A673 (cell line): ENCODE measurements at regions not wholly inside any gene's neighbourhood (a gene's known extent, or its start where the extent isn't known, plus 50 kb on each side); places are given as distances from the start of the nearest gene placed in this dataset.

ENCODE experiments used
- BruUV-seq: library from RNA; stranded (reverse); fragments of 400-500 nt; replicated peaks from 2 replicates; lab custom pipeline; 2021; lab: Mats Ljungman, UMichigan
- CTCF ChIA-PET: fragments of 300-600 bp; sonication (Branson Sonifier 250); formaldehyde crosslinking; loops from one replicate; lab custom pipeline; 2022; ENCODE audit warnings: antibody characterized with exemption; lab: Charles Lee
- POLR2A ChIA-PET: fragments of 300-600 bp; sonication (Branson Sonifier 250); formaldehyde crosslinking; loops from one replicate; lab custom pipeline; 2022; ENCODE audit warnings: antibody characterized with exemption; ENCODE audit not compliant: low non-redundant PET; lab: Charles Lee
- DNase-seq: peaks from one replicate; pipeline ENCODE4 v3.0.0-alpha.2; 2015; ENCODE audit warnings: low spot score
- H3K27ac ChIP-seq: fragments of 200-600 bp; sonication (generic); 2 replicates; pipeline ENCODE4 v1.5.1; 2016; ENCODE audit warnings: mixed run types, low read depth, mild to moderate bottlenecking, mixed read lengths, antibody characterized with exemption, low read length; ENCODE audit not compliant: poor library complexity, severe bottlenecking
- H3K27me3 ChIP-seq: fragments of 200-600 bp; sonication (generic); replicated peaks from 2 replicates; pipeline ENCODE4 v1.6.1; 2017; ENCODE audit warnings: mixed run types, low read depth, mild to moderate bottlenecking, mixed read lengths, antibody characterized with exemption, low read length; ENCODE audit not compliant: insufficient read depth, poor library complexity
- H3K36me3 ChIP-seq: fragments of 200-600 bp; sonication (generic); 2 replicates; pipeline ENCODE4 v1.6.1; 2016; ENCODE audit warnings: mixed run types, mild to moderate bottlenecking, mixed read lengths, antibody characterized with exemption, low read length; ENCODE audit not compliant: insufficient read depth, poor library complexity, severe bottlenecking
- H3K4me1 ChIP-seq: fragments of 200-600 bp; sonication (generic); 2 replicates; pipeline ENCODE4 v1.6.1; 2017; ENCODE audit warnings: mixed run types, mild to moderate bottlenecking, mixed read lengths, antibody characterized with exemption, low read length; ENCODE audit not compliant: insufficient read depth, poor library complexity, severe bottlenecking
- H3K4me3 ChIP-seq: fragments of 200-600 bp; sonication (generic); 2 replicates; pipeline ENCODE4 v1.5.1; 2016; ENCODE audit warnings: low read depth, mixed run types, mild to moderate bottlenecking, mixed read lengths, low read length; ENCODE audit not compliant: poor library complexity, severe bottlenecking
- H3K9me3 ChIP-seq: fragments of 200-600 bp; sonication (generic); 2 replicates; pipeline ENCODE4 v1.6.1; 2016; ENCODE audit warnings: mixed run types, low read depth, mild to moderate bottlenecking, mixed read lengths, antibody characterized with exemption, low read length; ENCODE audit not compliant: poor library complexity, severe bottlenecking
- CTCF ChIP-seq: fragments of 300-800, 200-600 bp; sonication (generic); conservative IDR thresholded peaks from 2 replicates; pipeline ENCODE4 v1.5.1; 2017; ENCODE audit warnings: low read depth, mild to moderate bottlenecking, antibody characterized with exemption, low read length, moderate library complexity, mixed read lengths
- EZH2 ChIP-seq: fragments of 200-600 bp; sonication (generic); IDR thresholded peaks from 2 replicates; pipeline ENCODE4 v1.6.1; 2017; ENCODE audit warnings: borderline replicate concordance, low read depth, mild to moderate bottlenecking, mixed read lengths, antibody characterized with exemption, low read length; ENCODE audit not compliant: poor library complexity, severe bottlenecking
- intact Hi-C: fragments of 100-400 bp; cut with micrococcal nuclease; formaldehyde crosslinking; loops from one replicate; pipeline ENCODE4 v1.10.0; 2022; ENCODE audit not compliant: unreplicated experiment

GRCh38 chr4:65019775-65020174 lies 610.5 kb upstream of the TECRL start:
- Histone ChIP-seq H3K27ac (no peak overlapping the region), H3K4me1 (no peaks in the 10 kb centered on the region), H3K9me3 (no peaks in the 10 kb centered on the region), H3K27me3 (no peaks in the 10 kb centered on the region), H3K4me3 (no peak overlapping the region), H3K36me3 (no peaks in the 10 kb centered on the region)
- POLR2A ChIA-PET: no interaction called here
- intact Hi-C loops: no loop called here
- CTCF ChIA-PET: no interaction called here
- BruUV-seq: no TSS peak
- no peak for DNase-seq
- TF ChIP-seq EZH2 (no peak), CTCF (no peak)

GRCh38 chr4:65018313-65018712 lies 609.1 kb upstream of the TECRL start:
- intact Hi-C loops: no loop called here
- Histone ChIP-seq H3K27ac (no peak overlapping the region), H3K4me3 (no peak overlapping the region), H3K9me3 (no peaks in the 10 kb centered on the region), H3K27me3 (no peaks in the 10 kb centered on the region), H3K36me3 (no peaks in the 10 kb centered on the region), H3K4me1 (no peaks in the 10 kb centered on the region)
- ChIA-PET CTCF (no interaction called here), POLR2A (no interaction called here)
- BruUV-seq: no TSS peak
- no peak for DNase-seq
- TF ChIP-seq CTCF (no peak), EZH2 (no peak)

- H3K4me3 ChIP-seq: no peak overlapping the region
- H3K27ac ChIP-seq: no peak overlapping the region
- intact Hi-C loops: no loop called here
- no peaks in the 10 kb centered on the region for H3K4me1 ChIP-seq
- H3K9me3 ChIP-seq: no peaks in the 10 kb centered on the region
- no peak for DNase-seq
- H3K36me3 ChIP-seq: no peaks in the 10 kb centered on the region
- ChIA-PET POLR2A (no interaction called here), CTCF (no interaction called here)
- H3K27me3 ChIP-seq: no peaks in the 10 kb centered on the region
- no TSS peak for BruUV-seq
- no peak for TF ChIP-seq EZH2
Measured at GRCh38 chr4:65014078-65014477, 604.8 kb upstream of the TECRL start.

- CTCF ChIA-PET: no interaction called here
- Histone ChIP-seq H3K27me3 (no peaks in the 10 kb centered on the region), H3K36me3 (no peaks in the 10 kb centered on the region), H3K27ac (no peak overlapping the region), H3K4me1 (no peaks in the 10 kb centered on the region), H3K4me3 (no peak overlapping the region), H3K9me3 (no peaks in the 10 kb centered on the region)
- peak; percentile 53 for DNase-seq
- POLR2A ChIA-PET: no interaction called here
- intact Hi-C loops: loop anchor here (5.0 to 10.0 kb wide), 3 partner anchors 226 to 687 kb away; no protein-coding TSS in a partner anchor
- peak; percentile 62 for TF ChIP-seq CTCF
- TF ChIP-seq EZH2: no peak
- no TSS peak for BruUV-seq
Measured at GRCh38 chr4:65007841-65008439, 598.7 kb upstream of the TECRL start.
